ENCODE measurements at regions not wholly inside any gene's neighbourhood (a gene's known extent, or its start where the extent isn't known, plus 50 kb on each side); places are given as distances from the start of the nearest gene placed in this dataset.

DNA sequence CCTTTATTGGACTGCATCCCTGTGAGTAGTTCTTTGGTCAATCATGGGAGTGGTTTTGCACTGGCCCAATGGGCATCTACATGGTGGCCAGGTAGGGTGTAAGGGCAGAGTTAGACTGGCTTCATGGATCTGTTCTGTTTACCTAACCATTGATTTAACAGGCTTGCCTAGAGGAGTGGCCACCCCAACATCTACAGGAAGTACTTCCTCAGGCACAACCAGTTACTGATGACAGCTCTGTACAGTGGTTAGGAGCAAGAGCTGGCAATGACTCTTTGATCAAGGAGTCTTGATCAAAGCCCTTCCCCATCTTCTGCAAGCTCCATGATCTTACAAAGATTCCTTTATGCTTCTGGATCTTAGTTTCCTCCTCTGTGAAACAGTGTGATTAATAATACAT lies 140.9 kb upstream of the CYP1B1 start:
- Histone ChIP-seq H2AK5ac (ENCODE audit: low read depth, low read length) (no peak overlapping the region), H3K56ac (ENCODE audit: extremely low read depth, insufficient read depth, low read length) (no peak overlapping the region), H4K20me1 (ENCODE audit: insufficient read depth, low read length) (no peaks in the 10 kb centered on the region), H3K27ac (ENCODE audit: insufficient read depth, low read length) (no peak overlapping the region), H2AK9ac (replicated peaks; ENCODE audit: low read depth, low read length, poor library complexity) (no peak overlapping the region), H3K14ac (replicated peaks; ENCODE audit: low read depth, low read length) (no peak overlapping the region), H3K4me3 (ENCODE audit: insufficient read depth, low read depth, low read length) (no peak overlapping the region), H3K9me3 (ENCODE audit: control insufficient read depth, insufficient read depth, low read length) (0 out of 2 replicates have a peak, but pooled peaks cover 1% of the 10 kb centered on the region), H4K8ac (ENCODE audit: low read depth in 2 of 2, low read length in 2 of 2) (no peak overlapping the region), H3K27me3 (ENCODE audit: control insufficient read depth, insufficient read depth, low read length) (peaks cover 18% of the 10 kb centered on the region), H3K79me1 (ENCODE audit: low read depth in 1 of 2, low read length in 2 of 2) (no peaks in the 10 kb centered on the region), H3K4me2 (ENCODE audit: low read depth, low read length) (no peak overlapping the region), H2BK15ac (ENCODE audit: low read depth, low read length) (no peak overlapping the region), H2BK5ac (ENCODE audit: low read depth, low read length, poor library complexity, severe bottlenecking) (no peak overlapping the region), H3K9me1 (ENCODE audit: insufficient read depth, low read length) (no peaks in the 10 kb centered on the region), H3K36me3 (ENCODE audit: control insufficient read depth, insufficient read depth, low read length) (no peaks in the 10 kb centered on the region), H3K23ac (ENCODE audit: low read depth, low read length) (no peak overlapping the region), H3K4ac (ENCODE audit: low read depth, low read length) (no peak overlapping the region), H3K9ac (ENCODE audit: low read depth, low read length) (no peak overlapping the region), H4K91ac (ENCODE audit: insufficient read depth, low read depth, low read length) (no peak overlapping the region), H3K18ac (ENCODE audit: low read depth, low read length) (no peak overlapping the region), H2BK20ac (ENCODE audit: low read depth, low read length) (no peak overlapping the region), H3K4me1 (ENCODE audit: control insufficient read depth, insufficient read depth, low read length) (no peaks in the 10 kb centered on the region; the same call in 1 of the 2 replicates), H4K5ac (ENCODE audit: low read depth, low read length) (no peak overlapping the region), H2BK120ac (ENCODE audit: low read depth, low read length) (no peak overlapping the region), H2AFZ (replicated peaks; ENCODE audit: low read length, poor library complexity) (no peak overlapping the region)
- no peak for ATAC-seq (ENCODE audit: low read depth)
- TF ChIP-seq NFE2L2 (IDR thresholded peaks at IDR 0.05; ENCODE audit: low read depth, low read length), result no peak
- no peak for TF ChIP-seq SMC3 (IDR thresholded peaks at IDR 0.05; ENCODE audit: low read depth, low read length)
- no peak for TF ChIP-seq POLR2A (IDR thresholded peaks at IDR 0.05; ENCODE audit: low read depth, low read length)
- TF ChIP-seq RFX5 (IDR thresholded peaks at IDR 0.05; ENCODE audit: low read depth, low read length), result no peak
- TF ChIP-seq FOS (IDR thresholded peaks at IDR 0.05; ENCODE audit: low read depth, low read length), result no peak
- TF ChIP-seq, protein P1, sequence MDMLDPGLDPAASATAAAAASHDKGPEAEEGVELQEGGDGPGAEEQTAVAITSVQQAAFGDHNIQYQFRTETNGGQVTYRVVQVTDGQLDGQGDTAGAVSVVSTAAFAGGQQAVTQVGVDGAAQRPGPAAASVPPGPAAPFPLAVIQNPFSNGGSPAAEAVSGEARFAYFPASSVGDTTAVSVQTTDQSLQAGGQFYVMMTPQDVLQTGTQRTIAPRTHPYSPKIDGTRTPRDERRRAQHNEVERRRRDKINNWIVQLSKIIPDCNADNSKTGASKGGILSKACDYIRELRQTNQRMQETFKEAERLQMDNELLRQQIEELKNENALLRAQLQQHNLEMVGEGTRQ (IDR thresholded peaks at IDR 0.05; ENCODE audit: low read depth, low read length), result no peak
- no peak for TF ChIP-seq BHLHE40 (IDR thresholded peaks at IDR 0.05; ENCODE audit: low read depth, low read length)
- TF ChIP-seq, protein P2, sequence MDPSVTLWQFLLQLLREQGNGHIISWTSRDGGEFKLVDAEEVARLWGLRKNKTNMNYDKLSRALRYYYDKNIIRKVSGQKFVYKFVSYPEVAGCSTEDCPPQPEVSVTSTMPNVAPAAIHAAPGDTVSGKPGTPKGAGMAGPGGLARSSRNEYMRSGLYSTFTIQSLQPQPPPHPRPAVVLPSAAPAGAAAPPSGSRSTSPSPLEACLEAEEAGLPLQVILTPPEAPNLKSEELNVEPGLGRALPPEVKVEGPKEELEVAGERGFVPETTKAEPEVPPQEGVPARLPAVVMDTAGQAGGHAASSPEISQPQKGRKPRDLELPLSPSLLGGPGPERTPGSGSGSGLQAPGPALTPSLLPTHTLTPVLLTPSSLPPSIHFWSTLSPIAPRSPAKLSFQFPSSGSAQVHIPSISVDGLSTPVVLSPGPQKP (IDR thresholded peaks at IDR 0.05; ENCODE audit: borderline replicate concordance, low read depth, low read length), result no peak
- TF ChIP-seq MAFK (IDR thresholded peaks at IDR 0.05; ENCODE audit: low read depth, low read length), result no peak
- TF ChIP-seq CEBPB (IDR thresholded peaks at IDR 0.05; ENCODE audit: low read depth, low read length), result no peak
- TF ChIP-seq MAZ (IDR thresholded peaks at IDR 0.05; ENCODE audit: borderline replicate concordance, low read depth, low read length), result no peak
- no peak for TF ChIP-seq CHD1 (IDR thresholded peaks at IDR 0.05; ENCODE audit: low read depth, low read length)
- TF ChIP-seq MXI1 (IDR thresholded peaks at IDR 0.05; ENCODE audit: borderline replicate concordance, low read depth, low read length), result no peak
- TF ChIP-seq RAD21 (IDR thresholded peaks at IDR 0.05; ENCODE audit: low read length), result no peak
- TF ChIP-seq, protein P3, sequence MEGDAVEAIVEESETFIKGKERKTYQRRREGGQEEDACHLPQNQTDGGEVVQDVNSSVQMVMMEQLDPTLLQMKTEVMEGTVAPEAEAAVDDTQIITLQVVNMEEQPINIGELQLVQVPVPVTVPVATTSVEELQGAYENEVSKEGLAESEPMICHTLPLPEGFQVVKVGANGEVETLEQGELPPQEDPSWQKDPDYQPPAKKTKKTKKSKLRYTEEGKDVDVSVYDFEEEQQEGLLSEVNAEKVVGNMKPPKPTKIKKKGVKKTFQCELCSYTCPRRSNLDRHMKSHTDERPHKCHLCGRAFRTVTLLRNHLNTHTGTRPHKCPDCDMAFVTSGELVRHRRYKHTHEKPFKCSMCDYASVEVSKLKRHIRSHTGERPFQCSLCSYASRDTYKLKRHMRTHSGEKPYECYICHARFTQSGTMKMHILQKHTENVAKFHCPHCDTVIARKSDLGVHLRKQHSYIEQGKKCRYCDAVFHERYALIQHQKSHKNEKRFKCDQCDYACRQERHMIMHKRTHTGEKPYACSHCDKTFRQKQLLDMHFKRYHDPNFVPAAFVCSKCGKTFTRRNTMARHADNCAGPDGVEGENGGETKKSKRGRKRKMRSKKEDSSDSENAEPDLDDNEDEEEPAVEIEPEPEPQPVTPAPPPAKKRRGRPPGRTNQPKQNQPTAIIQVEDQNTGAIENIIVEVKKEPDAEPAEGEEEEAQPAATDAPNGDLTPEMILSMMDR (conservative IDR thresholded peaks at IDR 0.05; ENCODE audit: low read depth, low read length), result no peak
- no peak for TF ChIP-seq RCOR1 (IDR thresholded peaks at IDR 0.05; ENCODE audit: insufficient replicate concordance, low read length)
- CTCF ChIA-PET, result interaction anchor here (0.6 kb wide), 1 partner anchor 151 kb away, joined by 5 read pairs; no protein-coding TSS in a partner anchor
- dilution Hi-C loops (cut with HindIII; ENCODE audit: low sequenced_read_pairs, unreplicated experiment), result no loop called here
- no peak for DNase-seq
- POLR2A ChIA-PET (ENCODE audit: unreplicated experiment), result no interaction called here
- intact Hi-C loops (cut with micrococcal nuclease), result no loop called here
- in situ Hi-C loops (cut with MboI; ENCODE audit: low sequenced_read_pairs), result no loop called here
- BruUV-seq (replicated peaks), result no TSS peak
